Ascending aorta (tissue), 2 donors: ENCODE measurements at regions not wholly inside any gene's neighbourhood (a gene's known extent, or its start where the extent isn't known, plus 50 kb on each side); places are given as distances from the start of the nearest gene placed in this dataset.

Experiments
- DNase-seq, 2 donors: peaks; one replicate each; pipeline ENCODE4 v3.0.0-alpha.2; 2019; ENCODE audit warnings: low spot score in 2 of 2
- H3K27ac ChIP-seq, 2 donors: fragments of 200-600 bp; sonication (generic); one replicate each; pipeline ENCODE4 v1.5.1; 2016 to 2017; ENCODE audit warnings: mild to moderate bottlenecking in 1 of 2
- H3K27me3 ChIP-seq: fragments of 200-600 bp; sonication (generic); one replicate; pipeline ENCODE4 v1.5.1; 2017
- H3K36me3 ChIP-seq, 2 donors: fragments of 200-600 bp; sonication (generic); one replicate each; pipeline ENCODE4 v1.5.1; 2016
- H3K4me1 ChIP-seq, 2 donors: fragments of 200-600 bp; sonication (generic); one replicate each; pipeline ENCODE4 v1.5.1; 2016 to 2017; ENCODE audit warnings: mild to moderate bottlenecking in 1 of 2
- H3K4me3 ChIP-seq, 2 donors: fragments of 200-600 bp; sonication (generic); one replicate each; pipeline ENCODE4 v1.5.1; 2016 to 2017; ENCODE audit warnings: mild to moderate bottlenecking in 1 of 2
- H3K9me3 ChIP-seq, 2 donors: fragments of 200-600 bp; sonication (generic); one replicate each; pipeline ENCODE4 v1.5.1; 2016
- CTCF ChIP-seq, 3 experiments: fragments of 200-600 bp in 2 of 3; fragments of 450-650 bp in 1 of 3; sonication (generic) in 2 of 3; IDR thresholded peaks; one replicate each; pipeline ENCODE4 v1.5.1; 2016 to 2019; ENCODE audit warnings: antibody characterized with exemption in 3 of 3, mild to moderate bottlenecking in 1 of 3, moderate library complexity in 1 of 3
- intact Hi-C: fragments of 100-400 bp; cut with DNase I; formaldehyde crosslinking; loops from one replicate; pipeline ENCODE4 v1.15.1; 2023

- no peak for DNase-seq
- Histone ChIP-seq H3K36me3 (no peaks in the 10 kb centered on the region), H3K27me3 (no peaks in the 10 kb centered on the region), H3K4me1 (no peaks in the 10 kb centered on the region), H3K27ac (no peak overlapping the region), H3K9me3 (no peaks in the 10 kb centered on the region), H3K4me3 (no peak overlapping the region)
- no peak for TF ChIP-seq CTCF (IDR thresholded peaks at IDR 0.05)
- intact Hi-C loops, result no loop called here
These were observed 158.1 kb downstream of the DTHD1 start for GRCh38 chr4:36439556-36439955.

- intact Hi-C loops, result no loop called here
- Histone ChIP-seq H3K4me3 (no peak overlapping the region), H3K4me1 (no peaks in the 10 kb centered on the region), H3K27me3 (no peaks in the 10 kb centered on the region), H3K9me3 (no peaks in the 10 kb centered on the region), H3K36me3 (no peaks in the 10 kb centered on the region), H3K27ac (no peak overlapping the region)
- TF ChIP-seq CTCF (IDR thresholded peaks at IDR 0.05), result no peak
- no peak for DNase-seq
These were observed 164.1 kb downstream of the DTHD1 start for GRCh38 chr4:36445480-36445879.

GRCh38 chr4:36446275-36446674 is 164.9 kb downstream of the DTHD1 start:
- intact Hi-C loops, result no loop called here

GRCh38 chr4:36461344-36461743 is 179.9 kb downstream of the DTHD1 start:
- no peak for DNase-seq
- Histone ChIP-seq H3K27ac (no peak overlapping the region), H3K4me3 (no peak overlapping the region), H3K36me3 (no peaks in the 10 kb centered on the region), H3K9me3 (no peaks in the 10 kb centered on the region), H3K27me3 (no peaks in the 10 kb centered on the region), H3K4me1 (no peaks in the 10 kb centered on the region)
- TF ChIP-seq CTCF (IDR thresholded peaks at IDR 0.05), result no peak
- intact Hi-C loops, result no loop called here

More at GRCh38 chr4:36446275-36446674, 164.9 kb downstream of the DTHD1 start:
- no peaks in the 10 kb centered on the region for H3K4me1 ChIP-seq
- H3K4me3 ChIP-seq, result no peak overlapping the region
- no peaks in the 10 kb centered on the region for H3K36me3 ChIP-seq
- TF ChIP-seq CTCF (IDR thresholded peaks at IDR 0.05), result no peak
- H3K27me3 ChIP-seq, result no peaks in the 10 kb centered on the region
- H3K9me3 ChIP-seq, result no peaks in the 10 kb centered on the region
- H3K27ac ChIP-seq, result no peak overlapping the region
- DNase-seq, result no peak

- Histone ChIP-seq H3K9me3 (no peaks in the 10 kb centered on the region), H3K4me3 (no peak overlapping the region), H3K4me1 (no peaks in the 10 kb centered on the region), H3K36me3 (no peaks in the 10 kb centered on the region), H3K27ac (no peak overlapping the region), H3K27me3 (no peaks in the 10 kb centered on the region)
- DNase-seq, result no peak
- intact Hi-C loops, result no loop called here
- TF ChIP-seq CTCF (IDR thresholded peaks at IDR 0.05), result no peak
These were observed 186.3 kb downstream of the DTHD1 start for GRCh38 chr4:36467670-36468069.

- no peak for DNase-seq
- no peaks in the 10 kb centered on the region for H3K36me3 ChIP-seq
- no peaks in the 10 kb centered on the region for H3K9me3 ChIP-seq
- TF ChIP-seq CTCF (IDR thresholded peaks at IDR 0.05), result no peak
- no peaks in the 10 kb centered on the region for H3K4me1 ChIP-seq
- no peak overlapping the region for H3K27ac ChIP-seq
- H3K27me3 ChIP-seq, result no peaks in the 10 kb centered on the region
- H3K4me3 ChIP-seq, result no peak overlapping the region
- intact Hi-C loops, result no loop called here
These were observed 190.5 kb downstream of the DTHD1 start for GRCh38 chr4:36471903-36472302.
